Nephron progenitor cell (in vitro differentiated cells): ENCODE measurements at regions not wholly inside any gene's neighbourhood (a gene's known extent, or its start where the extent isn't known, plus 50 kb on each side); places are given as distances from the start of the nearest gene placed in this dataset.
"Not testable (repeated sequence)": the region's sequence is repeated elsewhere in the genome, so short reads cannot be mapped to it uniquely, and the experiment has no call there.

Experiments
- DNase-seq: peaks from one replicate; pipeline ENCODE4 v3.0.0; 2021
- H3K27ac Mint-ChIP-seq: 2 replicates; pipeline ENCODE4 v1.8.0; 2021; ENCODE audit warnings: mild to moderate bottlenecking, moderate library complexity, mixed read lengths
- H3K27me3 Mint-ChIP-seq: 2 replicates; pipeline ENCODE4 v1.8.0; 2021; ENCODE audit warnings: mild to moderate bottlenecking, low read depth, mixed read lengths; ENCODE audit not compliant: poor library complexity
- H3K36me3 Mint-ChIP-seq: 2 replicates; pipeline ENCODE4 v1.8.0; 2021; ENCODE audit warnings: low read depth, mixed read lengths
- H3K4me1 Mint-ChIP-seq: 2 replicates; pipeline ENCODE4 v1.8.0; 2021; ENCODE audit warnings: mixed read lengths
- H3K4me3 Mint-ChIP-seq: 2 replicates; pipeline ENCODE4 v1.8.0; 2021; ENCODE audit warnings: mild to moderate bottlenecking, moderate library complexity, mixed read lengths
- H3K9me3 Mint-ChIP-seq: 2 replicates; pipeline ENCODE4 v1.8.0; 2021; ENCODE audit warnings: mild to moderate bottlenecking, moderate library complexity, mixed read lengths
- TF ChIP-seq, protein P1 (sequence below): fragments of 200-600 bp; sonication (generic); IDR thresholded peaks from 2 replicates; pipeline ENCODE4 v1.5.0; 2021; ENCODE audit warnings: antibody characterized with exemption

- not testable (repeated sequence) for H3K4me3 Mint-ChIP-seq, DNase-seq, H3K36me3 Mint-ChIP-seq
- Mint-ChIP-seq H3K27me3 (peaks cover 12% of the 10 kb centered on the region), H3K4me1 (peaks cover 75% of the 10 kb centered on the region), H3K9me3 (peaks cover 16% of the 10 kb centered on the region), H3K27ac (peak overlapping the region; percentile 57)
Measured at GRCh38 chr17:27365329-27365945, 71.5 kb downstream of the WSB1 start.

GRCh38 chr17:27366437-27366836 lies 72.5 kb downstream of the WSB1 start:
- TF ChIP-seq, protein P1, sequence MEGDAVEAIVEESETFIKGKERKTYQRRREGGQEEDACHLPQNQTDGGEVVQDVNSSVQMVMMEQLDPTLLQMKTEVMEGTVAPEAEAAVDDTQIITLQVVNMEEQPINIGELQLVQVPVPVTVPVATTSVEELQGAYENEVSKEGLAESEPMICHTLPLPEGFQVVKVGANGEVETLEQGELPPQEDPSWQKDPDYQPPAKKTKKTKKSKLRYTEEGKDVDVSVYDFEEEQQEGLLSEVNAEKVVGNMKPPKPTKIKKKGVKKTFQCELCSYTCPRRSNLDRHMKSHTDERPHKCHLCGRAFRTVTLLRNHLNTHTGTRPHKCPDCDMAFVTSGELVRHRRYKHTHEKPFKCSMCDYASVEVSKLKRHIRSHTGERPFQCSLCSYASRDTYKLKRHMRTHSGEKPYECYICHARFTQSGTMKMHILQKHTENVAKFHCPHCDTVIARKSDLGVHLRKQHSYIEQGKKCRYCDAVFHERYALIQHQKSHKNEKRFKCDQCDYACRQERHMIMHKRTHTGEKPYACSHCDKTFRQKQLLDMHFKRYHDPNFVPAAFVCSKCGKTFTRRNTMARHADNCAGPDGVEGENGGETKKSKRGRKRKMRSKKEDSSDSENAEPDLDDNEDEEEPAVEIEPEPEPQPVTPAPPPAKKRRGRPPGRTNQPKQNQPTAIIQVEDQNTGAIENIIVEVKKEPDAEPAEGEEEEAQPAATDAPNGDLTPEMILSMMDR, result no peak
- peaks cover 12% of the 10 kb centered on the region for H3K27me3 Mint-ChIP-seq
- H3K27ac Mint-ChIP-seq, result no peak overlapping the region
- H3K4me1 Mint-ChIP-seq, result peaks cover 65% of the 10 kb centered on the region
- no peak for DNase-seq
- no peak overlapping the region for H3K4me3 Mint-ChIP-seq
- H3K36me3 Mint-ChIP-seq, result peaks cover under 1% of the 10 kb centered on the region
- peaks cover 25% of the 10 kb centered on the region for H3K9me3 Mint-ChIP-seq

DNA sequence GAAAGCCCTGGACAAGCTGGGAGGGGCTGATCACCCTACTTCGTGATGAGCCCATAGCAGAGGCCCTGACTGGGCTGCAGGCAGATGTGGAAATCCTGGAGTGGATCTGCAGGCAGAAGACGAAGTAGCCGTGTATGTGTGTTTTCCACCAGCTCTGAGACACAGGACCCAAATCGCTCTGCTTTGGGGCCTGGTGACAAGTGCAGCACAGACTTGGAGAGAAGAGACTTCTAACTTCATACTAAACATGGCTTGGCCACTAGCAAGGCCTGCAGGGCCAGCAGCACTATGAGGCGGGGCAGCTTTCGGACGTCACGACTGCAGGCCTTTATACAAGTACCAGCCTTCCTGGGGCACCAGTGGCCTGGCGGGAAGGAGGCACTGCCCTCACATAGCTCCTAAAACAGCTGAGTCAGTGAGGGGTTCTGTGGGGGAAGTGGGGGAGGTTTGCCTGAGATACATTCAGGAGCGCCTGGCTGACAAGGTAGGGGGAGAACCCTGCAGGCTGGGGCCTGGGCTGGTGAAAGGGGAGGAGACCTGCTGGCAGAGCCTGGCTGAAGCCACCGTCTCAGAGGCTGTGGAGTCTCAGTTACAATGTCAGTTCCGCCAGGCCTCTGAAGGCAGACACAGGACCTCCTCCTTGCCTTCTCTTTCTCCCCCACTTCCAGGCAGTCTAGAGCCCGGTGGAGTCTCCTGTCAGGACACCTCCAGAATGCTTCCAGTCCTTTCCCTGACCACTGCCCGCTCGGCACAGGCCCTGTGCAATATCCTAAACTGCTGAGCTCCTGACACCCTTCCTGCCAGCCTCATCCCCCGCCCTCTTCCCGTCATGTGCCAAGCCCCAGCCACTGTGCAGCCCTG lies 73.4 kb downstream of the WSB1 start:
- Mint-ChIP-seq H3K4me3 (no peak overlapping the region), H3K27ac (peak overlapping the region; percentile 42), H3K4me1 (peaks cover 61% of the 10 kb centered on the region), H3K9me3 (peaks cover 33% of the 10 kb centered on the region), H3K27me3 (peaks cover 9% of the 10 kb centered on the region), H3K36me3 (peaks cover 6% of the 10 kb centered on the region)
- DNase-seq, result no peak
- TF ChIP-seq, protein P1, result no peak

- Mint-ChIP-seq H3K36me3 (peaks cover 6% of the 10 kb centered on the region), H3K9me3 (peaks cover 42% of the 10 kb centered on the region), H3K4me3 (no peak overlapping the region), H3K4me1 (peaks cover 55% of the 10 kb centered on the region), H3K27me3 (peaks cover 9% of the 10 kb centered on the region), H3K27ac (peak overlapping the region; percentile 41)
- TF ChIP-seq, protein P1, result no peak
- no peak for DNase-seq
Measured at GRCh38 chr17:27368151-27368795, 74.4 kb downstream of the WSB1 start.

GRCh38 chr17:27368980-27369379 lies 75.1 kb downstream of the WSB1 start:
- no peak for DNase-seq
- TF ChIP-seq, protein P1, result no peak
- H3K4me1 Mint-ChIP-seq, result peaks cover 48% of the 10 kb centered on the region
- no peak overlapping the region for H3K27ac Mint-ChIP-seq
- peaks cover 48% of the 10 kb centered on the region for H3K9me3 Mint-ChIP-seq
- H3K4me3 Mint-ChIP-seq, result no peak overlapping the region
- peaks cover 6% of the 10 kb centered on the region for H3K36me3 Mint-ChIP-seq
- H3K27me3 Mint-ChIP-seq, result peaks cover 9% of the 10 kb centered on the region

DNA sequence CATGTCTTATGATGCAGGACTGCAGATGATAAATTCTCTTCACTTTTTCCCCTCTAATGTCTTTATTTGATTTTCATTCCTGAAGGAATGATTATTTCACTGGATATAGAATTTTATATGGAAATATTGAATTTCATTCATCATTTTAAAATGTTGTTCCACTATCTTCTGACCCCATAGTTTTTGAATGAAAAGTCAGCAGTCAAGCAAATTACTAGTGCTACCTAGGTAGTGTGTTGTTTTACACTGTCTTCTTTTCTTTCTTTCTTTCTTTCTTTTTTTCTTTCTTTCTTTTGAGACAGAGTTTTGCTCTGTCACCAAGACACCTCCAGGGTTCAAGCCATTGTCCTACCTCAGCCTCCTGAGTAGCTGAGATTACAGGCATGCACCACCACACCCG lies 76.9 kb downstream of the WSB1 start:
- Mint-ChIP-seq H3K4me3 (no peak overlapping the region), H3K27ac (no peak overlapping the region), H3K27me3 (peaks cover 10% of the 10 kb centered on the region), H3K36me3 (peaks cover 6% of the 10 kb centered on the region), H3K9me3 (peaks cover 64% of the 10 kb centered on the region), H3K4me1 (peaks cover 32% of the 10 kb centered on the region)
- TF ChIP-seq, protein P1, result no peak
- no peak for DNase-seq

- not testable (repeated sequence) for H3K4me1 Mint-ChIP-seq, H3K27ac Mint-ChIP-seq, H3K36me3 Mint-ChIP-seq, DNase-seq, H3K4me3 Mint-ChIP-seq, H3K27me3 Mint-ChIP-seq
- peaks cover 77% of the 10 kb centered on the region for H3K9me3 Mint-ChIP-seq
Measured at GRCh38 chr17:27373695-27374094, 79.8 kb downstream of the WSB1 start.
